ENCODE measurements at regions not wholly inside any gene's neighbourhood (a gene's known extent, or its start where the extent isn't known, plus 50 kb on each side); places are given as distances from the start of the nearest gene placed in this dataset.

- TF ChIP-seq POLR2A (IDR thresholded peaks at IDR 0.05) = no peak
- TF ChIP-seq, protein P1, sequence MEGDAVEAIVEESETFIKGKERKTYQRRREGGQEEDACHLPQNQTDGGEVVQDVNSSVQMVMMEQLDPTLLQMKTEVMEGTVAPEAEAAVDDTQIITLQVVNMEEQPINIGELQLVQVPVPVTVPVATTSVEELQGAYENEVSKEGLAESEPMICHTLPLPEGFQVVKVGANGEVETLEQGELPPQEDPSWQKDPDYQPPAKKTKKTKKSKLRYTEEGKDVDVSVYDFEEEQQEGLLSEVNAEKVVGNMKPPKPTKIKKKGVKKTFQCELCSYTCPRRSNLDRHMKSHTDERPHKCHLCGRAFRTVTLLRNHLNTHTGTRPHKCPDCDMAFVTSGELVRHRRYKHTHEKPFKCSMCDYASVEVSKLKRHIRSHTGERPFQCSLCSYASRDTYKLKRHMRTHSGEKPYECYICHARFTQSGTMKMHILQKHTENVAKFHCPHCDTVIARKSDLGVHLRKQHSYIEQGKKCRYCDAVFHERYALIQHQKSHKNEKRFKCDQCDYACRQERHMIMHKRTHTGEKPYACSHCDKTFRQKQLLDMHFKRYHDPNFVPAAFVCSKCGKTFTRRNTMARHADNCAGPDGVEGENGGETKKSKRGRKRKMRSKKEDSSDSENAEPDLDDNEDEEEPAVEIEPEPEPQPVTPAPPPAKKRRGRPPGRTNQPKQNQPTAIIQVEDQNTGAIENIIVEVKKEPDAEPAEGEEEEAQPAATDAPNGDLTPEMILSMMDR (IDR thresholded peaks at IDR 0.05) = no peak
- Histone ChIP-seq H3K4me1 (no peaks in the 10 kb centered on the region), H3K9me3 (no peaks in the 10 kb centered on the region), H3K27ac (no peak overlapping the region), H3K27me3 (no peaks in the 10 kb centered on the region), H3K36me3 (ENCODE audit: low read depth, missing control alignments) (no peaks in the 10 kb centered on the region), H3K4me3 (no peak overlapping the region)
- whole genome bisulfite sequencing, 2 donors = 61 to 67% methylated on average over 1 of the region's 1 CpG
- no peak for DNase-seq
- intact Hi-C loops (cut with DNase I; ENCODE audit: low total_unique reads) = no loop called here
These were observed 66.1 kb upstream of the TYRP1 start for GRCh38 chr9:12627096-12627495.

GRCh38 chr9:12628546-12628945 lies 64.6 kb upstream of the TYRP1 start:
- H3K4me1 ChIP-seq = no peaks in the 10 kb centered on the region
- no peak overlapping the region for H3K27ac ChIP-seq
- DNase-seq = no peak
- 86 to 92% methylated on average over 1 of the region's 1 CpG for WGBS, 2 donors
- intact Hi-C loops (cut with DNase I; ENCODE audit: low total_unique reads) = no loop called here
- no peaks in the 10 kb centered on the region for H3K36me3 ChIP-seq (ENCODE audit: low read depth, missing control alignments)
- no peaks in the 10 kb centered on the region for H3K27me3 ChIP-seq
- H3K9me3 ChIP-seq = no peaks in the 10 kb centered on the region
- TF ChIP-seq, protein P1 (IDR thresholded peaks at IDR 0.05) = no peak
- no peak for TF ChIP-seq POLR2A (IDR thresholded peaks at IDR 0.05)
- no peak overlapping the region for H3K4me3 ChIP-seq

DNA sequence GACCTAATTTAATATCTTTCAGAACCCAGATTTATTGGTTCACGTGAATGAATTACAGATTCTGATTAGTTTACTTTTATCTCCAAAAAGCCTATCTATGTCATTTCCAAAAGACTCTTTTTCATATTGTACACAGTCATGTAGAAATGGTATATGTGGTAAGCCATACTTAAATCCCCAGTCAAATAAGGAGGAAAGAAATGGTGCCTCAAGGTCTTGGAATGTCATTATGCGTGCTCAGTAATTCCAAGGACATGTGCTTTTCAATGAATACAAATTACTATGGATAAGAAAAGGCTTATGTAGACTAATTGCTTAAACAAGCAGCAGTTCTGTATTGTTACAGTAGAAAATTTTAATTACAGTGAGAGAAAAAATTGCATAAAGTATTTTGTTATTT lies 64.1 kb upstream of the TYRP1 start:
- Histone ChIP-seq H3K4me1 (no peaks in the 10 kb centered on the region), H3K9me3 (no peaks in the 10 kb centered on the region), H3K27me3 (no peaks in the 10 kb centered on the region), H3K36me3 (ENCODE audit: low read depth, missing control alignments) (no peaks in the 10 kb centered on the region), H3K27ac (no peak overlapping the region), H3K4me3 (no peak overlapping the region)
- no peak for DNase-seq
- intact Hi-C loops (cut with DNase I; ENCODE audit: low total_unique reads) = no loop called here
- TF ChIP-seq POLR2A (IDR thresholded peaks at IDR 0.05) = no peak
- TF ChIP-seq, protein P1 (IDR thresholded peaks at IDR 0.05) = no peak
- WGBS, 2 donors = 69 to 80% methylated on average over 2 of the region's 2 CpGs

- H3K27me3 ChIP-seq = no peaks in the 10 kb centered on the region
- intact Hi-C loops (cut with DNase I; ENCODE audit: low total_unique reads) = no loop called here
- 73 to 75% methylated on average over 5 of the region's 5 CpGs for WGBS, 2 donors
- no peaks in the 10 kb centered on the region for H3K36me3 ChIP-seq (ENCODE audit: low read depth, missing control alignments)
- H3K4me1 ChIP-seq = no peaks in the 10 kb centered on the region
- DNase-seq = no peak
- TF ChIP-seq, protein P1 (IDR thresholded peaks at IDR 0.05) = no peak
- TF ChIP-seq POLR2A (IDR thresholded peaks at IDR 0.05) = no peak
- H3K9me3 ChIP-seq = no peaks in the 10 kb centered on the region
- no peak overlapping the region for H3K27ac ChIP-seq
- no peak overlapping the region for H3K4me3 ChIP-seq
These were observed 61.3 kb upstream of the TYRP1 start for GRCh38 chr9:12631866-12632265.

GRCh38 chr9:12633016-12633765 lies 60.0 kb upstream of the TYRP1 start:
- Histone ChIP-seq H3K36me3 (ENCODE audit: low read depth, missing control alignments) (no peaks in the 10 kb centered on the region), H3K4me3 (no peak overlapping the region), H3K27ac (no peak overlapping the region), H3K9me3 (no peaks in the 10 kb centered on the region), H3K27me3 (no peaks in the 10 kb centered on the region), H3K4me1 (no peaks in the 10 kb centered on the region)
- no peak for DNase-seq
- WGBS, 2 donors = 75 to 76% methylated on average over 9 of the region's 9 CpGs
- TF ChIP-seq, protein P1 (IDR thresholded peaks at IDR 0.05) = no peak
- no peak for TF ChIP-seq POLR2A (IDR thresholded peaks at IDR 0.05)
- intact Hi-C loops (cut with DNase I; ENCODE audit: low total_unique reads) = no loop called here
